ENCODE measurements at regions not wholly inside any gene's neighbourhood (a gene's known extent, or its start where the extent isn't known, plus 50 kb on each side); places are given as distances from the start of the nearest gene placed in this dataset.

DNA sequence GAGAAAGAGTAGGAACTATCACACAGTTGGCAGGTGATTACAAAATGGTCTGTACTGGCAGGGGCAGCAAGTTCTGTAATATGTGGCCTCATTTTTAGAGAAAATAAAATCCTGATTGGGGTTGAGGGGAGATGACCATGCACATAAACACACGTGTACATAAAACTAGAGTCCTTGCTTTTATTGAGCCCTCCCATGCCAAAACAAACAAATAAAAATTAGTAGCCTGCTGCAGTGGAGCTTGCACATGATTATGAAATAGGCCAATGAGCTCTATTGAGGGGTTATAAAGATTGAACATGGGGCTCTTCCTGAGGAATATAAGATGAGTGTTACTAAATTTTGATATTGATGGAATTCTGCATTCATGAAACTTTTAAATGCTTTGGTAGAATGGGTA lies 248.4 kb downstream of the ELAVL2 start:
- TF ChIP-seq POLR2A (IDR thresholded peaks at IDR 0.05): no peak
- TF ChIP-seq, protein P1, sequence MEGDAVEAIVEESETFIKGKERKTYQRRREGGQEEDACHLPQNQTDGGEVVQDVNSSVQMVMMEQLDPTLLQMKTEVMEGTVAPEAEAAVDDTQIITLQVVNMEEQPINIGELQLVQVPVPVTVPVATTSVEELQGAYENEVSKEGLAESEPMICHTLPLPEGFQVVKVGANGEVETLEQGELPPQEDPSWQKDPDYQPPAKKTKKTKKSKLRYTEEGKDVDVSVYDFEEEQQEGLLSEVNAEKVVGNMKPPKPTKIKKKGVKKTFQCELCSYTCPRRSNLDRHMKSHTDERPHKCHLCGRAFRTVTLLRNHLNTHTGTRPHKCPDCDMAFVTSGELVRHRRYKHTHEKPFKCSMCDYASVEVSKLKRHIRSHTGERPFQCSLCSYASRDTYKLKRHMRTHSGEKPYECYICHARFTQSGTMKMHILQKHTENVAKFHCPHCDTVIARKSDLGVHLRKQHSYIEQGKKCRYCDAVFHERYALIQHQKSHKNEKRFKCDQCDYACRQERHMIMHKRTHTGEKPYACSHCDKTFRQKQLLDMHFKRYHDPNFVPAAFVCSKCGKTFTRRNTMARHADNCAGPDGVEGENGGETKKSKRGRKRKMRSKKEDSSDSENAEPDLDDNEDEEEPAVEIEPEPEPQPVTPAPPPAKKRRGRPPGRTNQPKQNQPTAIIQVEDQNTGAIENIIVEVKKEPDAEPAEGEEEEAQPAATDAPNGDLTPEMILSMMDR (IDR thresholded peaks at IDR 0.05 in 4 of 5, conservative IDR thresholded peaks at IDR 0.05 in 1 of 5): no peak
- Histone ChIP-seq H3K4me1 (no peaks in the 10 kb centered on the region), H3K4me3 (no peak overlapping the region), H3K27ac (no peak overlapping the region), H3K9me3 (no peaks in the 10 kb centered on the region), H3K27me3 (no peaks in the 10 kb centered on the region), H3K36me3 (no peaks in the 10 kb centered on the region)
- in situ Hi-C loops (cut with MboI; ENCODE audit: low sequenced_read_pairs in 4 of 4) (no loop called here), intact Hi-C loops (cut with DNase I; ENCODE audit: low total_unique reads) (no loop called here)
- DNase-seq: no peak
- ATAC-seq: no peak

GRCh38 chr9:23581931-23582330 lies 244.1 kb downstream of the ELAVL2 start:
- in situ Hi-C loops (cut with MboI; ENCODE audit: low sequenced_read_pairs in 4 of 4): no loop called here
- H3K4me3 ChIP-seq: no peak overlapping the region
- no peak for DNase-seq
- H3K27ac ChIP-seq: no peak overlapping the region
- peaks cover 6 to 12% of the 10 kb centered on the region in 2 donors for H3K4me1 ChIP-seq
- H3K9me3 ChIP-seq: no peaks in the 10 kb centered on the region
- intact Hi-C loops (cut with DNase I; ENCODE audit: low total_unique reads): no loop called here
- TF ChIP-seq, protein P1 (IDR thresholded peaks at IDR 0.05 in 4 of 5, conservative IDR thresholded peaks at IDR 0.05 in 1 of 5): no peak
- no peak for TF ChIP-seq POLR2A (IDR thresholded peaks at IDR 0.05)
- H3K36me3 ChIP-seq: no peaks in the 10 kb centered on the region
- ATAC-seq: no peak
- no peaks in the 10 kb centered on the region for H3K27me3 ChIP-seq

DNA sequence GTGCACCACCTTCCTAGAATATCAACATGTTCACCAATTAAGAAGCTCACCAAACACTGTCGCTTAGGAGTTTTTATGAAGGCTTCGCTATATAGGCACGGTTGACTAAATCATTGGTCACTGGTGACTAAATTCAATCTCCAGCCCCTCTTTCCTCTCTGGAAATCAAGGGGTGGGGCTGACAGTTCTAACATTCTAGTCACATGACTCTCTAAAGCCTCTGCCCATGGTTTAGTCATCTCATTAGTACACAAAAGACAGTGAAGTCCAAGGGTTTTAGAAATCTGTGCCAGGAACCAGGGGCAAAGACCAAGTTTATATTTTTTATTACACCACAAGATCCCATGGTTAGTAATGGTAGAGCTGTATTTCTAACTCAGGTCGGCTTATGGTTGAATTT lies 243.2 kb downstream of the ELAVL2 start:
- in situ Hi-C loops (cut with MboI; ENCODE audit: low sequenced_read_pairs in 4 of 4): no loop called here

DNA sequence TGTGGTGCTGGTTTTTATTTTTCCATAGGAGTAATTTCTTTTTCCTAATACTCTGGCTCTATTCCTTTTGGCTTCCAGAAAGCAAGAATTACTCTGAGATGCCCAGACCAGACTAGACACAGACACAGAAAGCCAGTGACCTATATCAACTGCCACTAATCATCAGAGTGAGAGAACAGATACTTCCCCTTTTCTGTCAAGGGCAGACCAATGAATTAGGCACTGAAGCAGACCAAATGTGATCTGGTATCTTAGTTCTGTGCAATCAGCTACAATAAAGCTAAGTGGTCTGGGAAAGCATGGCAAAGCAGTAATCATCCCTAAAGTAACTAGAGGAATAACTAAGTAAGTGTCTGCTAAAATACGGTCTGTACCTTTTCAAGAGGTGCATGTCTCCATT lies 239.1 kb downstream of the ELAVL2 start:
- Histone ChIP-seq H3K9me3 (no peaks in the 10 kb centered on the region), H3K36me3 (no peaks in the 10 kb centered on the region), H3K4me3 (no peak overlapping the region), H3K27ac (peak overlapping the region; percentile 36 to 64 (median 44)), H3K4me1 (peaks cover 33 to 37% of the 10 kb centered on the region in 2 donors), H3K27me3 (no peaks in the 10 kb centered on the region)
- DNase-seq (no peak), ATAC-seq (no peak)
- in situ Hi-C loops (cut with MboI; ENCODE audit: low sequenced_read_pairs in 4 of 4) (no loop called here), intact Hi-C loops (cut with DNase I; ENCODE audit: low total_unique reads) (no loop called here)
- TF ChIP-seq, protein P1 (IDR thresholded peaks at IDR 0.05 in 4 of 5, conservative IDR thresholded peaks at IDR 0.05 in 1 of 5): no peak
- TF ChIP-seq POLR2A (IDR thresholded peaks at IDR 0.05): no peak

More for the DNA sequence above, 243.2 kb downstream of the ELAVL2 start:
- Histone ChIP-seq H3K4me1 (peaks cover 13 to 21% of the 10 kb centered on the region in 2 donors), H3K4me3 (no peak overlapping the region), H3K9me3 (no peaks in the 10 kb centered on the region), H3K27ac (no peak overlapping the region), H3K36me3 (no peaks in the 10 kb centered on the region), H3K27me3 (no peaks in the 10 kb centered on the region)
- DNase-seq (no peak), ATAC-seq (no peak)
- TF ChIP-seq, protein P1 (IDR thresholded peaks at IDR 0.05 in 4 of 5, conservative IDR thresholded peaks at IDR 0.05 in 1 of 5): no peak
- no peak for TF ChIP-seq POLR2A (IDR thresholded peaks at IDR 0.05)
- intact Hi-C loops (cut with DNase I; ENCODE audit: low total_unique reads): no loop called here

- no peak for TF ChIP-seq POLR2A (IDR thresholded peaks at IDR 0.05)
- TF ChIP-seq, protein P1 (IDR thresholded peaks at IDR 0.05 in 4 of 5, conservative IDR thresholded peaks at IDR 0.05 in 1 of 5): no peak
- intact Hi-C loops (cut with DNase I; ENCODE audit: low total_unique reads) (no loop called here), in situ Hi-C loops (cut with MboI; ENCODE audit: low sequenced_read_pairs in 4 of 4) (no loop called here)
- Histone ChIP-seq H3K27me3 (no peaks in the 10 kb centered on the region), H3K4me3 (peak overlapping the region in 1 of 4 donors; percentile 7), H3K9me3 (no peaks in the 10 kb centered on the region), H3K36me3 (no peaks in the 10 kb centered on the region), H3K27ac (peak overlapping the region; percentile 36 to 64 (median 54)), H3K4me1 (peaks cover 33 to 37% of the 10 kb centered on the region in 2 donors)
- DNase-seq: peak; percentile 61 to 81
- peak; percentile 82 to 87 for ATAC-seq
These were observed 238.6 kb downstream of the ELAVL2 start for GRCh38 chr9:23587433-23587832.

Data from gastrocnemius medialis (tissue), 4 donors.